ENCODE measurements at regions not wholly inside any gene's neighbourhood (a gene's known extent, or its start where the extent isn't known, plus 50 kb on each side); places are given as distances from the start of the nearest gene placed in this dataset.

- Mint-ChIP-seq H3K27me3 (no peaks in the 10 kb centered on the region), H3K27ac (no peak overlapping the region), H3K9me3 (ENCODE audit: insufficient read depth) (peaks cover 3% of the 10 kb centered on the region), H3K4me1 (no peaks in the 10 kb centered on the region), H3K4me3 (no peak overlapping the region)
- no peaks in the 10 kb centered on the region for H3K9me3 ChIP-seq (ENCODE audit: control extremely low read depth in 1 of 3, control insufficient read depth in 2 of 3, insufficient read depth in 1 of 3, low read length in 2 of 3)
- H4K20me1 ChIP-seq (ENCODE audit: control insufficient read depth, insufficient read depth, low read length, poor library complexity, severe bottlenecking) = no peaks in the 10 kb centered on the region
- POLR2A ChIA-PET = no interaction called here
- no peak overlapping the region for H3K9ac ChIP-seq (ENCODE audit: low read length)
- H3K4me3 ChIP-seq (ENCODE audit: control extremely low read depth in 1 of 5, extremely low read depth in 1 of 5, insufficient read depth in 1 of 5, low read depth in 2 of 5, low read length in 4 of 5) = no peak overlapping the region
- DNase-seq = no peak
- no CpG with 5 or more reads among the region's 5 CpGs for WGBS (ENCODE audit: insufficient coverage)
- H3K79me2 ChIP-seq (ENCODE audit: control insufficient read depth, insufficient read depth, low read length) = no peaks in the 10 kb centered on the region
- no peak overlapping the region for H3K4me2 ChIP-seq (replicated peaks; ENCODE audit: low read depth, low read length, poor library complexity, severe bottlenecking)
- CTCF ChIA-PET = no interaction called here
- TF ChIP-seq EZH2 (IDR thresholded peaks at IDR 0.05; ENCODE audit: borderline replicate concordance, insufficient read depth, low read depth, low read length, poor library complexity, severe bottlenecking) (no peak), CTCF (IDR thresholded peaks at IDR 0.05) (no peak)
- no peaks in the 10 kb centered on the region for H3K27me3 ChIP-seq (replicated peaks in 1 of 4; ENCODE audit: control extremely low read depth in 1 of 4, control insufficient read depth in 3 of 4, insufficient read depth in 4 of 4, low read length in 3 of 4)
- intact Hi-C loops (cut with micrococcal nuclease) = no loop called here
- no peak overlapping the region for H3K27ac ChIP-seq (ENCODE audit: low read length in 2 of 2)
- H2AFZ ChIP-seq (ENCODE audit: insufficient read depth, low read depth, low read length, poor library complexity, severe bottlenecking) = no peak overlapping the region
- no peak for ATAC-seq (ENCODE audit: low read depth)
- H3K4me1 ChIP-seq (ENCODE audit: control insufficient read depth in 2 of 2, insufficient read depth in 2 of 2, low read length in 2 of 2) = no peaks in the 10 kb centered on the region
- no peaks in the 10 kb centered on the region for H3K36me3 ChIP-seq (replicated peaks in 1 of 2; ENCODE audit: control extremely low read depth in 1 of 2, control insufficient read depth in 1 of 2, extremely low read depth in 1 of 2, insufficient read depth in 2 of 2, low read length in 1 of 2)
Observed at GRCh38 chr4:170700064-170700463, 610.3 kb upstream of the AADAT start.

- Mint-ChIP-seq H3K4me3 (no peak overlapping the region), H3K9me3 (ENCODE audit: insufficient read depth) (peaks cover 3% of the 10 kb centered on the region), H3K4me1 (no peaks in the 10 kb centered on the region), H3K27ac (no peak overlapping the region), H3K27me3 (no peaks in the 10 kb centered on the region)
- ChIA-PET CTCF (no interaction called here), POLR2A (no interaction called here)
- intact Hi-C loops (cut with micrococcal nuclease) = no loop called here
- no peaks in the 10 kb centered on the region for H3K9me3 ChIP-seq (ENCODE audit: control extremely low read depth in 1 of 3, control insufficient read depth in 2 of 3, insufficient read depth in 1 of 3, low read length in 2 of 3)
- no peak overlapping the region for H3K9ac ChIP-seq (ENCODE audit: low read length)
- H3K27me3 ChIP-seq (replicated peaks in 1 of 4; ENCODE audit: control extremely low read depth in 1 of 4, control insufficient read depth in 3 of 4, insufficient read depth in 4 of 4, low read length in 3 of 4) = no peaks in the 10 kb centered on the region
- DNase-seq (no peak), ATAC-seq (ENCODE audit: low read depth) (no peak)
- no peak overlapping the region for H3K4me2 ChIP-seq (replicated peaks; ENCODE audit: low read depth, low read length, poor library complexity, severe bottlenecking)
- no peaks in the 10 kb centered on the region for H4K20me1 ChIP-seq (ENCODE audit: control insufficient read depth, insufficient read depth, low read length, poor library complexity, severe bottlenecking)
- no peaks in the 10 kb centered on the region for H3K36me3 ChIP-seq (replicated peaks in 1 of 2; ENCODE audit: control extremely low read depth in 1 of 2, control insufficient read depth in 1 of 2, extremely low read depth in 1 of 2, insufficient read depth in 2 of 2, low read length in 1 of 2)
- H3K4me3 ChIP-seq (ENCODE audit: control extremely low read depth in 1 of 5, extremely low read depth in 1 of 5, insufficient read depth in 1 of 5, low read depth in 2 of 5, low read length in 4 of 5) = no peak overlapping the region
- H2AFZ ChIP-seq (ENCODE audit: insufficient read depth, low read depth, low read length, poor library complexity, severe bottlenecking) = no peak overlapping the region
- no peaks in the 10 kb centered on the region for H3K79me2 ChIP-seq (ENCODE audit: control insufficient read depth, insufficient read depth, low read length)
- H3K4me1 ChIP-seq (ENCODE audit: control insufficient read depth in 2 of 2, insufficient read depth in 2 of 2, low read length in 2 of 2) = no peaks in the 10 kb centered on the region
- TF ChIP-seq EZH2 (IDR thresholded peaks at IDR 0.05; ENCODE audit: borderline replicate concordance, insufficient read depth, low read depth, low read length, poor library complexity, severe bottlenecking) (no peak), CTCF (IDR thresholded peaks at IDR 0.05) (no peak)
- no CpG with 5 or more reads among the region's 1 CpG for WGBS (ENCODE audit: insufficient coverage)
- no peak overlapping the region for H3K27ac ChIP-seq (ENCODE audit: low read length in 2 of 2)
Observed at GRCh38 chr4:170698334-170698733, 608.6 kb upstream of the AADAT start.
